HepG2 (cell line): ENCODE measurements at regions not wholly inside any gene's neighbourhood (a gene's known extent, or its start where the extent isn't known, plus 50 kb on each side); places are given as distances from the start of the nearest gene placed in this dataset.

Experiments
- ATAC-seq: fragments of 200-7000 bp; cut with Tn5 transposase; 3 replicates; pipeline ENCODE4 v1.9.1; 2020; ENCODE audit warnings: mild to moderate bottlenecking, moderate library complexity
- BruUV-seq: library from RNA; stranded (reverse); fragments of 400-500 nt; replicated peaks from 2 replicates; lab custom pipeline; 2021; lab: Mats Ljungman, UMichigan
- CTCF ChIA-PET: fragments of 300-600 bp; formaldehyde crosslinking; extraction: SDS; loops from one replicate; lab custom pipeline; 2021; ENCODE audit warnings: low total read pairs, inconsistent platforms, low intra/inter-chr PET ratio; lab: Yijun Ruan, JAX
- POLR2A ChIA-PET: fragments of 350-600 bp; sonication (Branson Sonifier 250); formaldehyde crosslinking; loops from one replicate; lab custom pipeline; 2020; ENCODE audit warnings: antibody characterized with exemption, inconsistent platforms; lab: Yijun Ruan, JAX
- DNase-seq: peaks from one replicate; pipeline ENCODE4 v3.0.0-alpha.2; 2015; ENCODE audit warnings: low spot score
- FAIRE-seq: peaks from 3 replicates; lab custom pipeline; 2011; peaks lifted over from hg19 to GRCh38; lab: Jason Lieb, UNC
- H2AFZ ChIP-seq: one replicate; pipeline ENCODE4 v1.6.1; 2011; ENCODE audit warnings: low read length, inconsistent platforms
- H3K27ac ChIP-seq: fragments of 300-600 bp; 3 replicates; pipeline ENCODE4 v1.8.0; 2011; ENCODE audit warnings: mixed run types, mild to moderate bottlenecking, mixed read lengths, low read length, inconsistent platforms; ENCODE audit not compliant: insufficient read depth; ENCODE audit errors: extremely low read length
- H3K27me3 ChIP-seq, 2 experiments: fragments of 200-600 bp in 1 of 2; 2 replicates in 1 of 2; 3 replicates in 1 of 2; pipeline versions ENCODE4 v1.6.0 to v1.8.0; 2011; ENCODE audit warnings: low read length in 2 of 2, mild to moderate bottlenecking in 2 of 2, moderate library complexity in 2 of 2, inconsistent platforms in 1 of 2; ENCODE audit not compliant: insufficient read depth in 2 of 2, control insufficient read depth in 1 of 2
- H3K36me3 ChIP-seq, 2 experiments: fragments of 200-600 bp in 1 of 2; replicated peaks in 1 of 2; 2 replicates in 1 of 2; 3 replicates in 1 of 2; pipeline versions ENCODE4 v1.5.1 to v1.8.0; 2011; ENCODE audit warnings: low read length in 2 of 2, inconsistent platforms in 1 of 2; ENCODE audit not compliant: insufficient read depth in 2 of 2, control insufficient read depth in 1 of 2
- H3K4me1 ChIP-seq: 2 replicates; pipeline ENCODE4 v1.5.1; 2012; ENCODE audit warnings: low read length, inconsistent platforms; ENCODE audit not compliant: insufficient read depth
- H3K4me2 ChIP-seq: 2 replicates; pipeline ENCODE4 v1.6.0; 2011; ENCODE audit warnings: low read depth, low read length, inconsistent platforms
- H3K4me3 ChIP-seq, 3 experiments: fragments of 200-600 bp in 1 of 3; sonication (generic), shearing (Covaris generic) in 1 of 3; replicated peaks in 1 of 3; 2 replicates each; pipeline ENCODE4 v1.5.1; 2011 to 2016; ENCODE audit warnings: low read length in 3 of 3, inconsistent platforms in 2 of 3, low read depth in 2 of 3, mild to moderate bottlenecking in 2 of 3, control low read depth in 1 of 3, mixed read lengths in 1 of 3; ENCODE audit not compliant: insufficient read depth in 1 of 3
- H3K79me2 ChIP-seq: one replicate; pipeline ENCODE4 v1.6.1; 2011; ENCODE audit warnings: low read length, inconsistent platforms; ENCODE audit not compliant: insufficient read depth
- H3K9ac ChIP-seq: 2 replicates; pipeline ENCODE4 v1.6.0; 2011; ENCODE audit warnings: mild to moderate bottlenecking, low read depth, low read length, inconsistent platforms; ENCODE audit not compliant: insufficient read depth
- H3K9me3 ChIP-seq: 2 replicates; pipeline ENCODE4 v1.5.1; 2012; ENCODE audit warnings: mild to moderate bottlenecking, low read length
- H4K20me1 ChIP-seq: 2 replicates; pipeline ENCODE4 v1.6.0; 2011; ENCODE audit warnings: inconsistent platforms, mild to moderate bottlenecking, low read length, moderate library complexity; ENCODE audit not compliant: insufficient read depth
- ATAD3A ChIP-seq: sonication (generic); formaldehyde crosslinking; IDR thresholded peaks from 2 replicates; pipeline ENCODE4 v1.4.0; 2020; ENCODE audit warnings: missing genetic modification reagents
- MIER3 ChIP-seq: IDR thresholded peaks from 2 replicates; pipeline ENCODE4 v1.6.1; 2016; ENCODE audit warnings: missing compliant biosample characterization, borderline replicate concordance
- MXD1 ChIP-seq: sonication (generic); formaldehyde crosslinking; IDR thresholded peaks from 2 replicates; pipeline ENCODE4 v1.4.0; 2020; ENCODE audit warnings: mild to moderate bottlenecking, missing genetic modification reagents
- NFE2L1 ChIP-seq: sonication (generic); formaldehyde crosslinking; IDR thresholded peaks from 2 replicates; pipeline ENCODE4 v1.4.0; 2020; ENCODE audit warnings: missing genetic modification reagents, mild to moderate bottlenecking, borderline replicate concordance
- ZEB1 ChIP-seq: IDR thresholded peaks from 2 replicates; pipeline ENCODE4 v1.6.1; 2012; ENCODE audit warnings: mild to moderate bottlenecking, low read depth, inconsistent platforms; ENCODE audit not compliant: insufficient replicate concordance
- WGBS: methylation state at CpG from one replicate; pipeline ENCODE4 v1.1.6; 2017; ENCODE audit warnings: low lambda C conversion rate; 5-methylcytosine and 5-hydroxymethylcytosine counted together
- in situ Hi-C: cut with HindIII; loops from 2 replicates; pipeline ENCODE4 v1.10.0; 2017; ENCODE audit warnings: low pct_unique_long_range_greater_than_20kb; ENCODE audit not compliant: extremely low pct_ligation_motif_present
- intact Hi-C: fragments of 100-400 bp; cut with micrococcal nuclease; formaldehyde crosslinking; loops from one replicate; pipeline ENCODE4 v1.10.0; 2022; ENCODE audit not compliant: unreplicated experiment
- TF ChIP-seq, protein P1 (sequence below): sonication (generic); formaldehyde crosslinking; IDR thresholded peaks from 2 replicates; pipeline ENCODE4 v1.4.0; 2020; ENCODE audit warnings: missing genetic modification reagents, borderline replicate concordance
- TF ChIP-seq, protein P2 (sequence below): sonication (generic); formaldehyde crosslinking; IDR thresholded peaks from 2 replicates; pipeline ENCODE4 v1.5.0; 2020; ENCODE audit warnings: mild to moderate bottlenecking, missing genetic modification reagents, borderline replicate concordance
- TF ChIP-seq, protein P3 (sequence below): sonication (generic); formaldehyde crosslinking; IDR thresholded peaks from 2 replicates; pipeline ENCODE4 v1.5.1; 2020; ENCODE audit warnings: mild to moderate bottlenecking, missing genetic modification reagents

GRCh38 chr5:87778876-87779275 is 366.1 kb upstream of the CCNH start:
- Histone ChIP-seq H3K27ac (no peak overlapping the region), H4K20me1 (no peaks in the 10 kb centered on the region), H3K4me2 (no peak overlapping the region), H3K36me3 (no peaks in the 10 kb centered on the region), H3K4me1 (no peaks in the 10 kb centered on the region), H3K9me3 (no peaks in the 10 kb centered on the region), H3K79me2 (no peaks in the 10 kb centered on the region), H3K27me3 (peaks cover 0 to 1% of the 10 kb centered on the region in 2 experiments; a peak in 1 of 5 replicates), H2AFZ (no peak overlapping the region), H3K9ac (no peak overlapping the region), H3K4me3 (no peak overlapping the region)
- intact Hi-C loops, result no loop called here
- FAIRE-seq (no peak), DNase-seq (no peak), ATAC-seq (no peak)
- 3% methylated on average over 1 of the region's 1 CpG for WGBS
- ChIA-PET POLR2A (no interaction called here), CTCF (no interaction called here)
- BruUV-seq, result no TSS peak
- in situ Hi-C loops, result no loop called here
- TF ChIP-seq, protein P1, sequence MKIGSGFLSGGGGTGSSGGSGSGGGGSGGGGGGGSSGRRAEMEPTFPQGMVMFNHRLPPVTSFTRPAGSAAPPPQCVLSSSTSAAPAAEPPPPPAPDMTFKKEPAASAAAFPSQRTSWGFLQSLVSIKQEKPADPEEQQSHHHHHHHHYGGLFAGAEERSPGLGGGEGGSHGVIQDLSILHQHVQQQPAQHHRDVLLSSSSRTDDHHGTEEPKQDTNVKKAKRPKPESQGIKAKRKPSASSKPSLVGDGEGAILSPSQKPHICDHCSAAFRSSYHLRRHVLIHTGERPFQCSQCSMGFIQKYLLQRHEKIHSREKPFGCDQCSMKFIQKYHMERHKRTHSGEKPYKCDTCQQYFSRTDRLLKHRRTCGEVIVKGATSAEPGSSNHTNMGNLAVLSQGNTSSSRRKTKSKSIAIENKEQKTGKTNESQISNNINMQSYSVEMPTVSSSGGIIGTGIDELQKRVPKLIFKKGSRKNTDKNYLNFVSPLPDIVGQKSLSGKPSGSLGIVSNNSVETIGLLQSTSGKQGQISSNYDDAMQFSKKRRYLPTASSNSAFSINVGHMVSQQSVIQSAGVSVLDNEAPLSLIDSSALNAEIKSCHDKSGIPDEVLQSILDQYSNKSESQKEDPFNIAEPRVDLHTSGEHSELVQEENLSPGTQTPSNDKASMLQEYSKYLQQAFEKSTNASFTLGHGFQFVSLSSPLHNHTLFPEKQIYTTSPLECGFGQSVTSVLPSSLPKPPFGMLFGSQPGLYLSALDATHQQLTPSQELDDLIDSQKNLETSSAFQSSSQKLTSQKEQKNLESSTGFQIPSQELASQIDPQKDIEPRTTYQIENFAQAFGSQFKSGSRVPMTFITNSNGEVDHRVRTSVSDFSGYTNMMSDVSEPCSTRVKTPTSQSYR (CRISPR knock-in tag), result no peak
- TF ChIP-seq MIER3 (CRISPR knock-in tag) (no peak), NFE2L1 (CRISPR knock-in tag) (no peak), MXD1 (no peak), ATAD3A (CRISPR knock-in tag) (no peak), ZEB1 (no peak)
- TF ChIP-seq, protein P2, sequence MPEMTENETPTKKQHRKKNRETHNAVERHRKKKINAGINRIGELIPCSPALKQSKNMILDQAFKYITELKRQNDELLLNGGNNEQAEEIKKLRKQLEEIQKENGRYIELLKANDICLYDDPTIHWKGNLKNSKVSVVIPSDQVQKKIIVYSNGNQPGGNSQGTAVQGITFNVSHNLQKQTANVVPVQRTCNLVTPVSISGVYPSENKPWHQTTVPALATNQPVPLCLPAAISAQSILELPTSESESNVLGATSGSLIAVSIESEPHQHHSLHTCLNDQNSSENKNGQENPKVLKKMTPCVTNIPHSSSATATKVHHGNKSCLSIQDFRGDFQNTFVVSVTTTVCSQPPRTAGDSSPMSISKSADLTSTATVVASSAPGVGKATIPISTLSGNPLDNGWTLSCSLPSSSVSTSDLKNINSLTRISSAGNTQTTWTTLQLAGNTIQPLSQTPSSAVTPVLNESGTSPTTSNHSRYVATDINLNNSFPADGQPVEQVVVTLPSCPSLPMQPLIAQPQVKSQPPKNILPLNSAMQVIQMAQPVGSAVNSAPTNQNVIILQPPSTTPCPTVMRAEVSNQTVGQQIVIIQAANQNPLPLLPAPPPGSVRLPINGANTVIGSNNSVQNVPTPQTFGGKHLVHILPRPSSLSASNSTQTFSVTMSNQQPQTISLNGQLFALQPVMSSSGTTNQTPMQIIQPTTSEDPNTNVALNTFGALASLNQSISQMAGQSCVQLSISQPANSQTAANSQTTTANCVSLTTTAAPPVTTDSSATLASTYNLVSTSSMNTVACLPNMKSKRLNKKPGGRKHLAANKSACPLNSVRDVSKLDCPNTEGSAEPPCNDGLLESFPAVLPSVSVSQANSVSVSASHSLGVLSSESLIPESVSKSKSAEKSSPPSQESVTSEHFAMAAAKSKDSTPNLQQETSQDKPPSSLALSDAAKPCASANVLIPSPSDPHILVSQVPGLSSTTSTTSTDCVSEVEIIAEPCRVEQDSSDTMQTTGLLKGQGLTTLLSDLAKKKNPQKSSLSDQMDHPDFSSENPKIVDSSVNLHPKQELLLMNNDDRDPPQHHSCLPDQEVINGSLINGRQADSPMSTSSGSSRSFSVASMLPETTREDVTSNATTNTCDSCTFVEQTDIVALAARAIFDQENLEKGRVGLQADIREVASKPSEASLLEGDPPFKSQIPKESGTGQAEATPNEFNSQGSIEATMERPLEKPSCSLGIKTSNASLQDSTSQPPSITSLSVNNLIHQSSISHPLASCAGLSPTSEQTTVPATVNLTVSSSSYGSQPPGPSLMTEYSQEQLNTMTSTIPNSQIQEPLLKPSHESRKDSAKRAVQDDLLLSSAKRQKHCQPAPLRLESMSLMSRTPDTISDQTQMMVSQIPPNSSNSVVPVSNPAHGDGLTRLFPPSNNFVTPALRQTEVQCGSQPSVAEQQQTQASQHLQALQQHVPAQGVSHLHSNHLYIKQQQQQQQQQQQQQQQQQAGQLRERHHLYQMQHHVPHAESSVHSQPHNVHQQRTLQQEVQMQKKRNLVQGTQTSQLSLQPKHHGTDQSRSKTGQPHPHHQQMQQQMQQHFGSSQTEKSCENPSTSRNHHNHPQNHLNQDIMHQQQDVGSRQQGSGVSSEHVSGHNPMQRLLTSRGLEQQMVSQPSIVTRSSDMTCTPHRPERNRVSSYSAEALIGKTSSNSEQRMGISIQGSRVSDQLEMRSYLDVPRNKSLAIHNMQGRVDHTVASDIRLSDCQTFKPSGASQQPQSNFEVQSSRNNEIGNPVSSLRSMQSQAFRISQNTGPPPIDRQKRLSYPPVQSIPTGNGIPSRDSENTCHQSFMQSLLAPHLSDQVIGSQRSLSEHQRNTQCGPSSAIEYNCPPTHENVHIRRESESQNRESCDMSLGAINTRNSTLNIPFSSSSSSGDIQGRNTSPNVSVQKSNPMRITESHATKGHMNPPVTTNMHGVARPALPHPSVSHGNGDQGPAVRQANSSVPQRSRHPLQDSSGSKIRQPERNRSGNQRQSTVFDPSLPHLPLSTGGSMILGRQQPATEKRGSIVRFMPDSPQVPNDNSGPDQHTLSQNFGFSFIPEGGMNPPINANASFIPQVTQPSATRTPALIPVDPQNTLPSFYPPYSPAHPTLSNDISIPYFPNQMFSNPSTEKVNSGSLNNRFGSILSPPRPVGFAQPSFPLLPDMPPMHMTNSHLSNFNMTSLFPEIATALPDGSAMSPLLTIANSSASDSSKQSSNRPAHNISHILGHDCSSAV (CRISPR knock-in tag), result no peak
- TF ChIP-seq, protein P3, sequence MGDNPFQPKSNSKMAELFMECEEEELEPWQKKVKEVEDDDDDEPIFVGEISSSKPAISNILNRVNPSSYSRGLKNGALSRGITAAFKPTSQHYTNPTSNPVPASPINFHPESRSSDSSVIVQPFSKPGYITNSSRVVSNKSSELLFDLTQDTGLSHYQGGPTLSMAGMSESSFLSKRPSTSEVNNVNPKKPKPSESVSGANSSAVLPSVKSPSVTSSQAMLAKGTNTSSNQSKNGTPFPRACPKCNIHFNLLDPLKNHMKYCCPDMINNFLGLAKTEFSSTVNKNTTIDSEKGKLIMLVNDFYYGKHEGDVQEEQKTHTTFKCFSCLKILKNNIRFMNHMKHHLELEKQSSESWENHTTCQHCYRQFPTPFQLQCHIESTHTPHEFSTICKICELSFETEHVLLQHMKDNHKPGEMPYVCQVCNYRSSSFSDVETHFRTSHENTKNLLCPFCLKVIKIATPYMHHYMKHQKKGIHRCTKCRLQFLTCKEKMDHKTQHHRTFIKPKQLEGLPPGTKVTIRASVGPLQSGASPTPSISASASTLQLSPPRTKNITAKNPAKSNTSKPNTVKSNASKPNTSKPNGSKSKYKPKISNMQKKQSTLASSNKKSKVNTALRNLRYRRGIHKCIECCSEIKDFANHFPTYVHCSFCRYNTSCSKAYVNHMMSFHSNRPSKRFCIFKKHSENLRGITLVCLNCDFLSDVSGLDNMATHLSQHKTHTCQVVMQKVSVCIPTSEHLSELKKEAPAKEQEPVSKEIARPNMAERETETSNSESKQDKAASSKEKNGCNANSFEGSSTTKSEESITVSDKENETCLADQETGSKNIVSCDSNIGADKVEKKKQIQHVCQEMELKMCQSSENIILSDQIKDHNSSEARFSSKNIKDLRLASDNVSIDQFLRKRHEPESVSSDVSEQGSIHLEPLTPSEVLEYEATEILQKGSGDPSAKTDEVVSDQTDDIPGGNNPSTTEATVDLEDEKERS, result no peak
